HG03558 (cell line): ENCODE measurements at regions not wholly inside any gene's neighbourhood (a gene's known extent, or its start where the extent isn't known, plus 50 kb on each side); places are given as distances from the start of the nearest gene placed in this dataset.

ENCODE experiments used
- ATAC-seq: cut with Tn5 transposase; IDR thresholded peaks from one replicate; pipeline ENCODE4 v1.9.1; 2021; ENCODE audit warnings: moderate number of reproducible peaks; ENCODE audit not compliant: unreplicated experiment; ENCODE audit errors: extremely low read depth

- no peak for ATAC-seq
Observed at GRCh38 chr15:61641645-61642044, 412.5 kb upstream of the RORA start.

- no peak for ATAC-seq
Observed at GRCh38 chr15:61640756-61641155, 411.7 kb upstream of the RORA start.

DNA sequence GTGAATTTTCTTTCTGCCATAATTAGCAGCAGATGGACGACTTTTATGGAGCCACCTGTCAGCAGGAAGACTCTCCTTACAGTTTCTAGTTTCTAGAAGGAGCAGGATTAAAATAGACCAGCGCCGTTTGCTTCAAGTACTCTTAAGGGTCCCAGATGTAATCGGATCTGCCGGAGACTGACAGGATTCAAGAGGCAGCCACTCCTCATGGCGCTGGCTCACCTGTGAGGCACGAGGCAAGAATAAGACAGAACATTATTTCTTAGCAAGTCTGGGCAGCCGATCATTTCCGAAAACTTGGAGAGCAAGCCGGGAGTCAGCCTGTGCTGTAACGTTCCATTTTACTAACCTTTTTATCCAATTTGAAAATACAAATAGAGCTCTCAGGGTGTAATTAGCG is 410.4 kb upstream of the RORA start:
- no peak for ATAC-seq

DNA sequence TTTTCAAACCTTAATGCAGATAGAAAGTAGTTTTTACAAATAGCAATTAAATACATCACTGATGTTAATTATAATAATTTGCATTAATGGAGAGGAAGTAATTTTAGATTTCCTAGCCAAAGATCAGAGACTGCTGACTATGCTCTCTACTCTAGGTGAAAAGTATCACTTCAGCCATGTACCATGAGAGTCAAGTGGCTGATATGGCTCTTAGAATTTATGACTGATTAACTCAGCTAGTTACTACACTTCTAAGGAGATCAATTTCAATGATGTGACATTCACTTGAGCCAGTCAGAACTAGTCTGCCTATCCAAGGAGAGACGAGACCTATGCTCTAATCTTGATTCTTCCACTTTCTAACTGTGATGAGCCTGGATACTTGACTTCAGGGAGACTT is 405.7 kb upstream of the RORA start:
- ATAC-seq, result no peak

DNA sequence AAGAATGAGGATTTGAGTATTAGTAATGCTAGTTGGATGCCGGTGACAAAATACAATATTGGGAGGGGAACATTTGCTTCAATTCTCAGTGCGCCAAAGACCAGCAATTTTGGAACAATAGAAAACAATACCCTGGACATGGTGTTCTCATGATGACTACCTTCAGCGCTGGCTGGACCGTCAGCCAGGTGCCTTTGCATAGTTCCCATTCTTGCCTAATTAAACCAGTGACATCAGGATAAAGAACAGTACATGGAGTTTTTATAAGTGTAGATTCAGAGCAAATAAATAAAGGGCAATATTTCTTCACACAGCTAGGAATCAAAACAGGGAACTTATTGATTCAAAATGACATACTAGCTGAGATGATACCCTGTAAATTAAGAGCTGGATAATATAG is 404.8 kb upstream of the RORA start:
- ATAC-seq, result no peak

DNA sequence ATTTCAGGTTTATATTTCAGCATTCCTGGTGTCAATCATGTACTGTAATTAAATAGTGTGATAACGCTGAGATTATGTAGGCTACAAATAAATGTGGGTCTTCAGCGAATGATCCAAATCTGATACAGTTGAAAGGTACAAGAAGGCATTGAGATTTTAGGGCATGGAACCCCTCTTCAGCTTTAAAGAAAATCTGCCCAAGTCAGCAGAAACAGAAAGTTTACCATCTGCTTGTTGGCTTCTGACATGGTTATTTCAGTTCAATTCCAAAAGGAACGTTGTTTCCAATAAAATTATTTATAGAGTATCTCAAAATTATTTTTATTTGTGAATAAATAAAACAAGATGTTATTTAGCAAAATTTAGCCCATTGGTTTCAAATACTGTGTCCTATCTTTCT is 400.2 kb upstream of the RORA start:
- ATAC-seq, result no peak

DNA sequence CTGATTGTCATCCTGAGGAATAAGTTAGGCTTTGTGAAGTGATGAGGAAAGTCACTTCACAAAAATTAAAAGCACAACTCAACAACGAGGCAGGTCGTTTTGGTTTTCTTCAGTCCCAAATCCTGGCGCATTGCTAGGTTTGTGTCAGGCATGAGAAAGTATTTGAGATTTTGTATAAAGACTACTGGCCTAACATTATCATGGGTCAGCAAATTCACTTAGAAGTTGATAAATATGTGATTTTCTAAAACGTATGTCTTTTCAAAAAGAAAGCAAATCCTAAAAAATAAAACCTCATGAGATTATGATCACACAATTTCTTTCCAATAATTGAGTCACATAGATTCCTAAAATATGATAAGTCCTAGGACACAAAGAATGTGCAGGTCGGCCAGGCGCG is 395.8 kb upstream of the RORA start:
- ATAC-seq, result no peak

DNA sequence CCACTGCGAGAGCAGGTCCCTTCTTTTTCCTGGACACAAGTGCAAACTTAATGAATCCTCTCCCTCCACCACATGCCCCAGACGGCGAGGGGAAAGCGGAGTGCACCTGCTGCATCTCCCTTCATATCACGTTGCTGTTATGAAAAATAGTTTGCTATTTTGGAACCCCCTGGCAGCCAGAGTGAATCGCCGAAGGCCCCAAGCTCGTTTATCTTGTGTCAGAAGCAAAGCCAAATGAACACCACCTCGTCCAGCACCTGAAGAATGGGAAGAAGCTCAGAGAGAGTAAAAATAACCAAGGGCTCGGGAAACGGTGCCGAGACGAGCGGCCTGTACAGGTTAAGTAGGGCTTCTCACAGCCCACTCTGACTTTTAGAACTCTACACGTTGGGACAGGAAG is 394.6 kb upstream of the RORA start:
- no peak for ATAC-seq

DNA sequence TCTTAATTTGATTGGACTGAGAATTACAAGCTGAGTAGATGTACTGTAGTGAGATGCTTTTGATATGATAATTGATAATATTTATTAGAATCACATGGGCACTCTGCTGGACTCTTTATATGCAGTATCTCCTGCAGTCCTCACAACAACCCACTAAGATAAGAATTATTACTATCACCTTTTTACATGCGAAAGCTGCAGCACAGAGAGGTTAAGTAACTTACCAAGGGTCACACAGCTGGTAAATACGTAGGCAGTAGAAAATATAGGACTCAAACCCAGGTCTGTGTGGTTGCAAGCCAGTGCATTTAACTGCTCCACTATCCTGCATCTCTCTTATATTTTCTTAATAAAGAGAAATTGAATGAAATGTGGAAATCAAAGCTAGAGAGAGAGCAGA is 392.8 kb upstream of the RORA start:
- no peak for ATAC-seq

DNA sequence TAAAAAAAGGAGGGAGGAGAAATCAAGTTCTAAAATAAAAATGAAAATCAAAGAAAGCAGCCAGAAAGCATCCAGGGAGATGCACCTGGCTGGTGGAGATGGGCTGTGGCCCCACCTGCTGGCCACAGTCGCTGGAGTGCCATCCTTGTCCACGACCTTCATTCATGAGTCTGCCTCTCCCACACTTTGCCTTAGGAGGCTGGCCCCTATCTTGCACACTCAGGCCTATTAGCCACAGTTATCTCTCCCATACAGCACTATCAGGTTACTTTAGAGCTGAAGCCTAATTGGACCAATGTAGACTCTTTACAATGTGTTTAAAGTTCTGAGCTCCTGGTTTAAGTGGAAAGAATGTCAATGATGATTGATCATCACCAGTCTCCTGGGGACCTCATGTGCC is 392.0 kb upstream of the RORA start:
- no peak for ATAC-seq

DNA sequence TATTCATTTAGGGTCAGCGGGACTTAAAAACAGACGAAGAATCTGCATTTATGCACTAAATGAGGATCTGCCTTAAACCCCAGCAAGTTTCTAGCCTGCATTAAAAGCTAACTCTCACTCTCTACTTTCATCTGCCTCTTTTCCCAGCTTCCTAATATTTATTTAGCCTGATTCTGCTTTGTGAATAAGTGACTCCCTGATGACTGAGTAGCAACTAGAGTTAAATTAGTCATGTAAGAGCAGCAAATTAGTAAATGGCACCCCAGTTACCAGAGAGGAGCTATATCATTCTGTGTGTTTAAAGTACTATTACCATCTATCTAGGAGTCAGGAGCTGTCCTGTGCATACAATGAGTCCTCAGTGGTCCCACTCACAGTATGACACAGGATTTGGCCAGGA is 391.0 kb upstream of the RORA start:
- no peak for ATAC-seq

GRCh38 chr15:61613729-61614128 is 384.6 kb upstream of the RORA start:
- ATAC-seq, result no peak

DNA sequence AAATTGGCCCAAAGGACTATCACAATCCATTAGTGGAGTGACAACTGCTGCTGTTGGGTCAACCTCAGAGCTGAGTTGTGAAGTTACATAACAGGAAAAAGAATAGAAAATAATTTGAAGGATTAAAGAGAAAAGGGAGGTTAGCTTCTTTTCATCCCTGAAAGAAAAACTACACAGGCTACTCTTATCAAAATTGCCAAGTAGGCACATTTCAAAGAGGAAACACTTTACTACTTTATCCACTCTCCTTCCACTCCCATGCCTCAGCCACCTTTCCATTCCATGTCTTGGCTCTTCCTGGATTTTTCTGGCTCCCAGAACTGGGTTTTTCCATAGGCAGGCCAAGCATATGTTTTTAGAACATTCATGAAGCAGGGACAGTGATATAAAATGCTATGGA is 384.0 kb upstream of the RORA start:
- no peak for ATAC-seq

- no peak for ATAC-seq
Observed at GRCh38 chr15:61612111-61612510, 383.0 kb upstream of the RORA start.

DNA sequence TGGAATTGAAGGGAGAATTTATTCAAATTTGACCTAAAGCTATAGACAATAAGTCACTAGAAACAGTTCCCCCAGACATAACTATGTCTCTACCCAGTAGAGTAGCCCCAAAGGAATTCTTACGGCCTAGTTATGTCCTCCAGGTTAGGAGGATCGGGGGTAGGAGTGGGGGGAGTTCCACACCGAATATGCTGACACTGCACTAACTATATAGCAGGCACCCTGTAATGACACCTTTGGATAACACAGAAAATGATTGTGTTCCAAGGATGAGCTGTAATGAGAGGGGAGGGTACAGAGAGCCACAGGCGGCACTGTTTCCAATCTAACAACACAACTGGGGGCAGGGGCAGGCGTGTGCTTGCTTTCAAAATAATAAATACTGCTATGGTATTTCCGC is 376.2 kb upstream of the RORA start:
- no peak for ATAC-seq

- no peak for ATAC-seq
Observed at GRCh38 chr15:61598655-61599054, 369.6 kb upstream of the RORA start.

DNA sequence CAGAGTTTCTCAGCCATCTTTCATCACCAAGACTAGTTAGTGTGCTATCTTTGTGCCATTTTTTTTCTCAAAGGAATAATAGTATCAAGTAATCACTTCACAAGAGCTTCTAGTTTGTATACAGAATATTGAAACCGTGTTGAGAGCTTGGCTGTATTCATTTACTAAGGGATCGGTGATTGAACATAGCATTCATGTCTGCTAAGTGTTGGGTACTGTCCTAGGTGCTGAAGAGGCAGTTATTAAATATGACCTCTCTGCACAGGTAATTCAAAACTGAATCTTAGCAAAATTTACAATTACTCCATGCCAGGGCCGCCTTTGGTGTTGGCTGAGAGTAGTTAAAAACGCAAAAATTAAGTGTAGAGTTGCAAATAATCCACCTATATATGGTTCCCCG is 355.3 kb upstream of the RORA start:
- no peak for ATAC-seq

DNA sequence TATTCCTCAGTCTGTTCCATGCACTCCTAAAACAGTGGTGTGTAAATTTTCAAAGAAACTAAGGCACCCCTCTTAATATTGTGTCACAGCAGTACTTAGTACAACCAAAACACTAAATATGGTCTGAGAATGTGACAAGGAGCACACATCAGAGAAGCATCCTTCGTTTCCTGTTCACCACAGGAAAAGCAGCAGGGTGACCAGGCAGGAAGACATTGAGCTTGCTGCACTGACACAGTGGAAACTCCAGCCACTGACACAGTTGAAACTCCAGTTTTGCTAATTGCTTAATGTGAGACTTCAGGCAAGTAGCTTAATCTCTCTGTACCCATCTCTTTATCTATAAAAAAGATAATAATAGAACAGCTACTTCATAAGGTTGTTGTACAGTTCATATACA is 353.0 kb upstream of the RORA start:
- ATAC-seq, result no peak

- ATAC-seq, result no peak
Observed at GRCh38 chr15:61575597-61575996, 346.5 kb upstream of the RORA start.

DNA sequence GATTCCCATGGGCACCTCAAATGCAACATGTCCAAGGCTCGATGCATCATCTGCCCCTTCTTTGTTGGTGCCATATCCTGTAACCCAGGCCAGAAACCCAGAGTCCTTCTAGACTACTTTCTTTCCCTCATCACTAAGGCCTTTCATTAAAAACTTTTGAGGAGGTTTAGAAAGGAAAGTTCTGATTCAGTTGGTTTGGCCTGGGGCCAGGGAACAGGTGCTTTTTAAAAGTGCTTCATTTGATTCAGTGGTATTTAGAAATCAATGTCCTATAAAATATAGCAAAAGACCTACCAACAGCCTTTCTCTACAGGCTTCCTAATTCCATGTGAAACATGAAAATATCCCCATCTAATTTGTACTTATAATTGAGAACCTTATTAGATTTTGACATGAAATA is 341.9 kb upstream of the RORA start:
- no peak for ATAC-seq

GRCh38 chr15:61564785-61565184 is 335.7 kb upstream of the RORA start:
- no peak for ATAC-seq

- no peak for ATAC-seq
Observed at GRCh38 chr15:61558172-61559136, 329.4 kb upstream of the RORA start.
